ENCODE measurements at regions not wholly inside any gene's neighbourhood (a gene's known extent, or its start where the extent isn't known, plus 50 kb on each side); places are given as distances from the start of the nearest gene placed in this dataset.
"Not testable (repeated sequence)": the region's sequence is repeated elsewhere in the genome, so short reads cannot be mapped to it uniquely, and the experiment has no call there.

DNA sequence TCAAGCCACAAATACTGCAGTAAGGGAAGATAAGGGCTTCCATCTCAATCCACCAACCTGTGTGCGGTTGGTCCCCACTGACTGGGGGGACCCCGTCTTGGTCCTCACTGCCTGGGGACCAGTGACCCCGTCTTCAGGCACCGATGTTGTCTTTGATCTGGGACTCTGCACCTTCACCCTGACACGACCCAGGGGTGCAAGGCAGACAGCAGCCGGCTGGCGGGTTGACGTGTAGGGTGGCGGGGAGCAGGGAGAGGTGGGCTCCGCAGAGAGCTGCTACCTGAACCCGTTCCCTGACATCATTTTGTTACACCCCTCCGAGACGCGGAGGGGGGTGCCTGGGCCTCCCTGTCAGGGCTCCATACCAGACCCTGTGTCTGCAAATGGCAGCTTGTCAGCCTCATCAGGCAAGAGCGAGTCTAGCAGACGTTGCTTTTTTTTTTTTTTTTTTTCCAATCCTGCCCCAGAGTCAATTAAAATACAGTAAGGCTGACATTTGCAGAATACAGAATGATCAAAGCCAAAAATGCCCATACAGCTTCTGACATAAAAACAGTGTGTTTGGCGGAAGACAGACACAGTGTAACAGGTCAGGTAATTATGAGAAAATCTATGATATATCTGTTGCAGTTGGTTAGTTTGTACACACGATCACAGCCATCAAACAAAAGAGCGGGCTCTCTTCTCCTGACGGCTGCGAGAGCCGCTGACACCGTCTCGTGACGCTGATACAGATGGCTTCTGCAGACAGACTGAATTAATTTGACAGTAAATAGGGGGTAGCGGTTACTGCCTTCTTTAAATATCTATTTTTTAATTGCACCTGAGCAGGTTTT lies 118.6 kb downstream of the CRLF2 start:
- peaks cover 0 to 4% of the 10 kb centered on the region in 2 donors for H3K27me3 Mint-ChIP-seq
- no peak overlapping the region for H3K27ac Mint-ChIP-seq
- H3K36me3 Mint-ChIP-seq (ENCODE audit: insufficient read depth), result no peaks in the 10 kb centered on the region
- H3K9me3 Mint-ChIP-seq, result peaks cover 7 to 10% of the 10 kb centered on the region in 2 donors
- ATAC-seq (replicated peaks) (no peak), DNase-seq (no peak)
- H3K4me1 Mint-ChIP-seq (ENCODE audit: low read depth in 2 of 2), result no peaks in the 10 kb centered on the region
- peak overlapping the region in 1 of 2 donors; percentile 22 for H3K4me3 Mint-ChIP-seq

DNA sequence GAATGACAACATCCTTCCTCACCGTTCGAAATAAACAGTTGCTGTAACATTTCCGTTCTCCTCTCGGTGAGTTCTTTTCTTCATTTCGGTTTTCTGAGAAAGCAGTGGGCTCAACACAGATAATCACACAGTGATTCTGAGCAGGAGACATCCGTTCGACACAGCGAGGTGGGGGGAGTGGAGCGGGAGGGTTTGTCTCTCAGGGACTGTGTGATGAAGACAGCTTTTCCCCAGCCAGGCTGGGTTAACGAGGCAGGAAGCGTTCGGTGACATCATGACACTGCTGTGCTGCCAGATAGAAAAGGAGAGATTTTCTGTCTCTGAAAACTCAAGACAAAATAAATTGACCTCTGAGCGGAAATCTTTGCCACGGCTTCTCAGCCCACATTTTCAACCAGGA lies 119.3 kb downstream of the CRLF2 start:
- Mint-ChIP-seq H3K27me3 (no peaks in the 10 kb centered on the region), H3K36me3 (ENCODE audit: insufficient read depth) (no peaks in the 10 kb centered on the region), H3K27ac (no peak overlapping the region), H3K9me3 (peaks cover 7 to 10% of the 10 kb centered on the region in 2 donors), H3K4me3 (no peak overlapping the region), H3K4me1 (ENCODE audit: low read depth in 2 of 2) (no peaks in the 10 kb centered on the region)
- ATAC-seq (replicated peaks) (no peak), DNase-seq (no peak)

- DNase-seq (no peak), ATAC-seq (replicated peaks) (no peak)
- Mint-ChIP-seq H3K27me3 (peaks cover 0 to 15% of the 10 kb centered on the region in 2 donors), H3K9me3 (peaks cover 22 to 29% of the 10 kb centered on the region in 2 donors), H3K4me1 (ENCODE audit: low read depth in 2 of 2) (no peaks in the 10 kb centered on the region), H3K36me3 (ENCODE audit: insufficient read depth) (no peaks in the 10 kb centered on the region), H3K27ac (no peak overlapping the region), H3K4me3 (no peak overlapping the region)
These were observed 125.7 kb downstream of the CRLF2 start for GRCh38 chrX:1086444-1087409.

DNA sequence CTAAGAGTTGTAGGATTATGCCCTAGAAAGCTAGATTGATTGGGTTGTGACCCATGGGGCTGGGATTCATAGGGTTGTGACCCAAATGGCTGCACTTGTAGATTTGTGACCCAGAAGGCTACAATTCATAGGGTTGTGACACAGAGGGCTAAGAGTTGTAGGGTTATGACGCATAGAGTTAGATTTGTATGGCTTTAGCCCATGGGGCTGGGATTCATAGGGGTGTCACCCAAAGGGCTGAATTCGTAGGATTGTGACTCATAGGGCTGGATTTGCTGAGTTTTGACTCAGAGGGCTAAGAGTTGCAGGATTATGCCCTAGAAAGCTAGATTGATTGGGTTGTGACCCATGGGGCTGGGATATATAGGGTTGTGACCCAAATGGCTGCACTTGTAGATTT lies 126.6 kb downstream of the CRLF2 start:
- H3K4me3 Mint-ChIP-seq; H3K36me3 Mint-ChIP-seq (ENCODE audit: insufficient read depth); ATAC-seq (replicated peaks); DNase-seq; H3K27ac Mint-ChIP-seq; H3K4me1 Mint-ChIP-seq (ENCODE audit: low read depth in 2 of 2): not testable (repeated sequence)
- Mint-ChIP-seq H3K9me3 (peaks cover 22 to 29% of the 10 kb centered on the region in 2 donors), H3K27me3 (peaks cover 0 to 15% of the 10 kb centered on the region in 2 donors)

DNA sequence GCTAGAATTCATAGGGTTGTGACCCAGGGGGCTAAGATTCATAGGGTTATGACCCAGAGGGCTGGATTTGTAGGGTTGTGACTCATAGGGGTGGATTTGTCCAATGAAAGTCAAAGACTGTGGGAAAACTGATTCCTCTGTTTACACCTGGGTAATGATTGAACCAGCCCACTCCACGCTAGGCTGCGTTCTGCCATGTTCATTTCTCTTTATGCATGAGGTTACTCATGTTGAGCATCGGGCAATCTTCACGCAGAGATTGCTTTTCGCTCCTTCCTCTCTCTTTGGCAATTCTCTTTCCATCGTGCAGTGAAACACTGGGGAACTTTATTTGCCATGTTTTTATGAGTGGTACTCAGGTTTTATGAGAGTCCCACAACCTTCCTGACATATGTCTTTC lies 127.8 kb downstream of the CRLF2 start:
- ATAC-seq (replicated peaks), result no peak
- peaks cover under 1% of the 10 kb centered on the region for H3K36me3 Mint-ChIP-seq (ENCODE audit: insufficient read depth)

DNA sequence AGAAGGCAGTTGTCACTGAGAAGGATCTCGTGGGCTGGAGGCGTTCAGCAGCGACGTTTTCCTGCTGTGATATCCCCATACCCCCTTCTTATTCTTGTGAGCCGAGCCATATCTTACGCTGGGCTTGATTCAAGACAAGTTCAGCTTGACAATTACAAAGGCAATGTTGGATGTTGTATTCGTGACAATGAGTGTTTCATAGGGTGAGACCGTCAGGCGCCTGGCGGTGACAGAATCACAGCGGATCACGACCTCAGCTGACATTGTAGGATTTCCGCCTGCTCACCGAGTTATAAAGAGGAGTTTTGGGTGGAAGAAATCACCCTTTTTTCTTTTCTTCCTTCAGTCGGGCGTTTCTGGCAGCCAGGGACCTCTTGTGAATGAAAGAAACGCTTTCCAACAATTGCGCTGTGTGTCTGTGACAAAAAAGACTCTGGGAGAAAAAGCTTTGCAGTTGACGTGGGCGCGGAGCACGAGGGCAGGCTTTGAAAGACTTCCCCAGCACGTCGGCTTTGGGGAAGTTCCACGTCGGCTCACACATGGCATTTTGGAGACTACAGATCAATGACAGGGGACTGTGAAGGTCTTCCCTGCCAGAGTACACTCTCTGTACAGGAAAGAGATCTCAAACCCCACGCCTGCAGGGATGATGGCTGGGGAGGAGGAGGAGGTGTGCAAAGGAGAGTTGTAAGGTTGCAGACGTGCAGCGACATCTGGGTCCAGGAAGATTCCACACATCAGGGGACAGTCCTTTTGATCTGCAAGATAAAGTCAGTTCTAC lies 135.4 kb downstream of the CRLF2 start:
- peaks cover 0 to 2% of the 10 kb centered on the region in 2 donors for H3K4me1 Mint-ChIP-seq (ENCODE audit: low read depth in 2 of 2)
- H3K36me3 Mint-ChIP-seq (ENCODE audit: insufficient read depth), result peaks cover 29% of the 10 kb centered on the region
- no peaks in the 10 kb centered on the region for H3K27me3 Mint-ChIP-seq
- H3K9me3 Mint-ChIP-seq, result peaks cover 9 to 13% of the 10 kb centered on the region in 2 donors
- no peak overlapping the region for H3K27ac Mint-ChIP-seq
- no peak overlapping the region for H3K4me3 Mint-ChIP-seq
- ATAC-seq (replicated peaks), result no peak
- DNase-seq, result no peak

More for the DNA sequence above, 127.8 kb downstream of the CRLF2 start:
- Mint-ChIP-seq H3K9me3 (peaks cover 22 to 29% of the 10 kb centered on the region in 2 donors), H3K27ac (no peak overlapping the region), H3K27me3 (peaks cover 0 to 15% of the 10 kb centered on the region in 2 donors), H3K4me3 (no peak overlapping the region), H3K4me1 (ENCODE audit: low read depth in 2 of 2) (no peaks in the 10 kb centered on the region)
- no peak for DNase-seq

DNA sequence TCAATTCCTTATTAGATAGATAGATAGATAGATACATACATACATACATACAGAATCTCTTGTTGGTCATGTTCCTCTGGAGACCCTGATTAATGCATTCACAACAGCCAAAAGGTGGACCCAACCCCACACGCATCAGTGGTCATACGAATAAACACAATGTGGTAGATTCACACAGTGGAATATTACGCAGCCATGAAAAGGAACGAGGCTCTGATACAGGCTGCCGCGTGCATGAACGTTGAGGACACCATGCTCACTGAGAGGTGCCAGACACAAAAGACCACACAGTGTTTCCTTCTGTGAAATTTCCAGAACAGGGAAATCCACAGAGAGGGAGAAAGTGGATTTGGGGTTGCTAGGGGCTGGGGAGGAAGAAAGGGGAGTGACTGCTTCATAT lies 136.7 kb downstream of the CRLF2 start:
- Mint-ChIP-seq H3K27me3 (no peaks in the 10 kb centered on the region), H3K4me1 (ENCODE audit: low read depth in 2 of 2) (peaks cover 0 to 2% of the 10 kb centered on the region in 2 donors), H3K36me3 (ENCODE audit: insufficient read depth) (peaks cover 29% of the 10 kb centered on the region)

DNA sequence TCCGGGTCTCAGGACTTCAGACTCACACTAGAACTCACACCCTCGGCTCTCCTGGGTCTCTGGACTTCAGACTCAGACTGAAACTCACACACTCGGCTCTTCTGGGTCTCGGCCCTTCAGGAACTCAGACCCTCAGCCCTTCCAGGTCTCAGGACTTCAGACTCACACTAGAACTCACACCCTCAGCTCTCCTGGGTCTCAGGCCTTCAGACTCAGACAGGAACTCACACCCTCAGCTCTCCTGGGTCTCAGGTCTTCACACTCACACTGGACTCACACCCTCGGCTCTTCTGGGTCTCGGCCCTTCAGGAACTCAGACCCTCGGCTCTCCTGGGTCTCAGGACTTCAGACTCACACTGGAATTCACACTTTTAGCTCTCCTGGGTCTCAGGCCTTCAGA lies 137.3 kb downstream of the CRLF2 start:
- DNase-seq, result no peak
- no peak overlapping the region for H3K4me3 Mint-ChIP-seq
- H3K36me3 Mint-ChIP-seq (ENCODE audit: insufficient read depth), result peaks cover 29% of the 10 kb centered on the region
- H3K4me1 Mint-ChIP-seq (ENCODE audit: low read depth in 2 of 2), result peaks cover 0 to 2% of the 10 kb centered on the region in 2 donors
- H3K27me3 Mint-ChIP-seq, result no peaks in the 10 kb centered on the region
- H3K9me3 Mint-ChIP-seq, result peaks cover 8 to 13% of the 10 kb centered on the region in 2 donors
- H3K27ac Mint-ChIP-seq, result peak overlapping the region; percentile 91 to 95
- ATAC-seq (replicated peaks), result no peak

More for the DNA sequence above, 136.7 kb downstream of the CRLF2 start:
- Mint-ChIP-seq H3K9me3 (peaks cover 8 to 13% of the 10 kb centered on the region in 2 donors), H3K27ac (peak overlapping the region in 1 of 2 donors; percentile 91), H3K4me3 (no peak overlapping the region)
- no peak for ATAC-seq (replicated peaks)
- no peak for DNase-seq

DNA sequence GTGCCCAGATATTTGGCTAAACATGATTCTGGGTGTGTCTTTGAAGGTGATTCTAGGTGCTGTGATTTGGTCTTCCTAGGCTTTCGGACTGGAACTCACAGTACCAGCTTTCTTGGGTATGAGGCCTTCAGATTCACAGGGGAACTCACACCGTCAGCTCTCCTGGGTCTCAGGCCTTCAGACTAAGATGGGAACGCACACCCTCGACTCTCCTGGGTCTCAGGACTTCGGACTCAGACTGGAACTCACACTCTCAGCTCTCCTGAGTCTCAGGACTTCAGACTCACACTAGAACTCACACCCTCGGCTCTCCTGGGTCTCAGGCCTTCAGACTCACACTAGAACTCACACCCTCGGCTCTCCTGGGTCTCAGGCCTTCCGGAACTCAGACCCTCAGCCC lies 137.7 kb downstream of the CRLF2 start:
- no peak for DNase-seq
- no peak for ATAC-seq (replicated peaks)
- peak overlapping the region in 1 of 2 donors; percentile 69 for H3K4me3 Mint-ChIP-seq
- peaks cover 8 to 13% of the 10 kb centered on the region in 2 donors for H3K9me3 Mint-ChIP-seq
- peaks cover 0 to 2% of the 10 kb centered on the region in 2 donors for H3K4me1 Mint-ChIP-seq (ENCODE audit: low read depth in 2 of 2)
- no peaks in the 10 kb centered on the region for H3K27me3 Mint-ChIP-seq
- peaks cover 29% of the 10 kb centered on the region for H3K36me3 Mint-ChIP-seq (ENCODE audit: insufficient read depth)
- H3K27ac Mint-ChIP-seq, result peak overlapping the region; percentile 91 to 95

DNA sequence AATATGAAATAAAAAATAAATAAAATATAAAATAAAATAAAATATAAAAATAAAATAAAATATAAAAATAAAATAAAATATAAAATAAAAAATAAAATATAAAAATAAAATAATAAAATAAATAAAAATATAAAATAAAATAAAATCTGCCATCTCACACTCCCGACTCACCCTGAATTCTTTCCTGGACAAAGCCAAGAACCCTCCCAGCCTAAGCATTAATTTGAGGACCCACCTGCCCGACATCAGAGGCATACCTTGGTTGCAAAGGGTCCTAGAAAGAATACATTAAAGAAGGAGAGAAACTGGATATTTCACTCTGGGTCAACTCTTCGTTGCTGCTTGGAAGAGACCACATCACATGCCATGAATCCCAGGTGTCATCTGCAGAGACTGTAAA lies 138.3 kb downstream of the CRLF2 start:
- DNase-seq, result no peak
- H3K4me1 Mint-ChIP-seq (ENCODE audit: low read depth in 2 of 2), result peaks cover 0 to 2% of the 10 kb centered on the region in 2 donors
- H3K4me3 Mint-ChIP-seq, result peak overlapping the region; percentile 52 to 69
- peaks cover 26% of the 10 kb centered on the region for H3K36me3 Mint-ChIP-seq (ENCODE audit: insufficient read depth)
- peaks cover 8 to 13% of the 10 kb centered on the region in 2 donors for H3K9me3 Mint-ChIP-seq
- peak overlapping the region; percentile 91 to 95 for H3K27ac Mint-ChIP-seq
- H3K27me3 Mint-ChIP-seq, result no peaks in the 10 kb centered on the region
- no peak for ATAC-seq (replicated peaks)

- Mint-ChIP-seq H3K27ac (no peak overlapping the region), H3K27me3 (no peaks in the 10 kb centered on the region), H3K4me1 (ENCODE audit: low read depth in 2 of 2) (peaks cover 0 to 2% of the 10 kb centered on the region in 2 donors), H3K9me3 (peaks cover 8 to 13% of the 10 kb centered on the region in 2 donors), H3K36me3 (ENCODE audit: insufficient read depth) (peaks cover 26% of the 10 kb centered on the region), H3K4me3 (no peak overlapping the region)
- ATAC-seq (replicated peaks) (no peak), DNase-seq (no peak)
These were observed 139.6 kb downstream of the CRLF2 start for GRCh38 chrX:1072637-1073377.

GRCh38 chrX:1071351-1071750 lies 141.1 kb downstream of the CRLF2 start:
- no peaks in the 10 kb centered on the region for H3K27me3 Mint-ChIP-seq
- no peak for DNase-seq
- H3K27ac Mint-ChIP-seq, result no peak overlapping the region
- no peak overlapping the region for H3K4me3 Mint-ChIP-seq
- ATAC-seq (replicated peaks), result no peak
- peaks cover 8 to 13% of the 10 kb centered on the region in 2 donors for H3K9me3 Mint-ChIP-seq
- no peaks in the 10 kb centered on the region for H3K4me1 Mint-ChIP-seq (ENCODE audit: low read depth in 2 of 2)
- peaks cover 26% of the 10 kb centered on the region for H3K36me3 Mint-ChIP-seq (ENCODE audit: insufficient read depth)
